HEK293 (cell line): ENCODE measurements at regions not wholly inside any gene's neighbourhood (a gene's known extent, or its start where the extent isn't known, plus 50 kb on each side); places are given as distances from the start of the nearest gene placed in this dataset.

Experiments used
- BCL11A ChIP-seq: fragments of 450-650 bp; formaldehyde crosslinking; IDR thresholded peaks from 2 replicates; pipeline ENCODE4 v1.5.1; 2016; ENCODE audit warnings: low read depth, missing biosample characterization, missing genetic modification characterization
- KLF7 ChIP-seq: fragments of 450-650 bp; formaldehyde crosslinking; IDR thresholded peaks from 2 replicates; pipeline ENCODE4 v1.5.1; 2016; ENCODE audit warnings: missing biosample characterization, missing genetic modification characterization, borderline replicate concordance
- KLF9 ChIP-seq: fragments of 450-650 bp; formaldehyde crosslinking; IDR thresholded peaks from 2 replicates; pipeline ENCODE4 v1.5.1; 2016; ENCODE audit warnings: missing biosample characterization, missing genetic modification characterization, low read depth
- ZIC2 ChIP-seq: fragments of 450-650 bp; formaldehyde crosslinking; IDR thresholded peaks from 2 replicates; pipeline ENCODE4 v1.5.1; 2016; ENCODE audit warnings: missing biosample characterization, missing genetic modification characterization
- ZNF621 ChIP-seq: fragments of 450-650 bp; formaldehyde crosslinking; IDR thresholded peaks from 2 replicates; pipeline ENCODE4 v1.5.1; 2017; ENCODE audit warnings: missing biosample characterization, missing genetic modification characterization

DNA sequence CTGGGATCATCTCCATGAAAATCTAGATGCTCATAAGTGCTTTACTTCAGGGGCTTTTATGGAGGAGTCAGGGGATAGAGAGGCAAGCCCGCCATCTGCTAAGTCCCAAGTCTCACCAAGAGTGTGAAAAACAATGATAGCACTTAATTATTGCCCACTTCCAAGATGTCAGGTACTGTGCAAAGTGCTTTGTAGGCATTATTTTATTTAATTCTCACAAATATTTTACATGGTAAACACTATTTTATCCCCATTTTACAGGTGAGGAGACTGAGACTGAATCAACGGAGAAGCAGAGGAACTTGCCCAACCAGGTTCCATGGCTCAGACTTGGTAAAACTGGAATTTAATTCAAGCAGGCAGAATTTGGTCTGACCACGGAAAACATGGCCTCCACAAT is 147.5 kb downstream of the ACKR3 start:
- TF ChIP-seq BCL11A (tag by site-specific recombination) (no peak), KLF9 (tag by site-specific recombination) (no peak), KLF7 (tag by site-specific recombination) (no peak), ZIC2 (tag by site-specific recombination) (no peak), ZNF621 (tag by site-specific recombination) (no peak)
